ENCODE measurements at regions not wholly inside any gene's neighbourhood (a gene's known extent, or its start where the extent isn't known, plus 50 kb on each side); places are given as distances from the start of the nearest gene placed in this dataset.

- ATAC-seq (ENCODE audit: insufficient read depth, low FRiP score) (no peak), DNase-seq (no peak)
- H3K27me3 ChIP-seq (ENCODE audit: control insufficient read depth in 3 of 3, insufficient read depth in 3 of 3, low read length in 2 of 3): no peaks in the 10 kb centered on the region
- TF ChIP-seq, protein P1, sequence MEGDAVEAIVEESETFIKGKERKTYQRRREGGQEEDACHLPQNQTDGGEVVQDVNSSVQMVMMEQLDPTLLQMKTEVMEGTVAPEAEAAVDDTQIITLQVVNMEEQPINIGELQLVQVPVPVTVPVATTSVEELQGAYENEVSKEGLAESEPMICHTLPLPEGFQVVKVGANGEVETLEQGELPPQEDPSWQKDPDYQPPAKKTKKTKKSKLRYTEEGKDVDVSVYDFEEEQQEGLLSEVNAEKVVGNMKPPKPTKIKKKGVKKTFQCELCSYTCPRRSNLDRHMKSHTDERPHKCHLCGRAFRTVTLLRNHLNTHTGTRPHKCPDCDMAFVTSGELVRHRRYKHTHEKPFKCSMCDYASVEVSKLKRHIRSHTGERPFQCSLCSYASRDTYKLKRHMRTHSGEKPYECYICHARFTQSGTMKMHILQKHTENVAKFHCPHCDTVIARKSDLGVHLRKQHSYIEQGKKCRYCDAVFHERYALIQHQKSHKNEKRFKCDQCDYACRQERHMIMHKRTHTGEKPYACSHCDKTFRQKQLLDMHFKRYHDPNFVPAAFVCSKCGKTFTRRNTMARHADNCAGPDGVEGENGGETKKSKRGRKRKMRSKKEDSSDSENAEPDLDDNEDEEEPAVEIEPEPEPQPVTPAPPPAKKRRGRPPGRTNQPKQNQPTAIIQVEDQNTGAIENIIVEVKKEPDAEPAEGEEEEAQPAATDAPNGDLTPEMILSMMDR (IDR thresholded peaks at IDR 0.05; ENCODE audit: control extremely low read depth, extremely low read depth): no peak
- H3K4me3 ChIP-seq: no peak overlapping the region
- 87 to 92% methylated on average over 3 of the region's 3 CpGs for WGBS, 2 donors
- no peak overlapping the region for H3K27ac ChIP-seq (ENCODE audit: low read depth in 1 of 2, low read length in 1 of 2)
- no peaks in the 10 kb centered on the region for H3K36me3 ChIP-seq (ENCODE audit: control insufficient read depth in 4 of 4, insufficient read depth in 4 of 4, low read length in 4 of 4)
- no peak overlapping the region for H3K9ac ChIP-seq (ENCODE audit: insufficient read depth in 1 of 2, low read length in 2 of 2)
- H3K9me3 ChIP-seq (ENCODE audit: control insufficient read depth in 4 of 4, insufficient read depth in 3 of 4, low read length in 3 of 4): no peaks in the 10 kb centered on the region
- no peaks in the 10 kb centered on the region for H3K4me1 ChIP-seq (ENCODE audit: control insufficient read depth in 5 of 5, insufficient read depth in 5 of 5, low read length in 5 of 5)
Measured at GRCh38 chr12:67784831-67785230, 136.3 kb downstream of the DYRK2 start.

- H3K4me1 ChIP-seq (ENCODE audit: control insufficient read depth in 5 of 5, insufficient read depth in 5 of 5, low read length in 5 of 5): no peaks in the 10 kb centered on the region
- H3K36me3 ChIP-seq (ENCODE audit: control insufficient read depth in 4 of 4, insufficient read depth in 4 of 4, low read length in 4 of 4): no peaks in the 10 kb centered on the region
- no peak overlapping the region for H3K9ac ChIP-seq (ENCODE audit: insufficient read depth in 1 of 2, low read length in 2 of 2)
- H3K9me3 ChIP-seq (ENCODE audit: control insufficient read depth in 4 of 4, insufficient read depth in 3 of 4, low read length in 3 of 4): no peaks in the 10 kb centered on the region
- TF ChIP-seq, protein P1 (IDR thresholded peaks at IDR 0.05; ENCODE audit: control extremely low read depth, extremely low read depth): no peak
- H3K4me3 ChIP-seq: no peak overlapping the region
- ATAC-seq (ENCODE audit: insufficient read depth, low FRiP score) (no peak), DNase-seq (no peak)
- no peak overlapping the region for H3K27ac ChIP-seq (ENCODE audit: low read depth in 1 of 2, low read length in 1 of 2)
- H3K27me3 ChIP-seq (ENCODE audit: control insufficient read depth in 3 of 3, insufficient read depth in 3 of 3, low read length in 2 of 3): no peaks in the 10 kb centered on the region
- 84 to 87% methylated on average over 3 of the region's 3 CpGs for WGBS, 2 donors
Measured at GRCh38 chr12:67786086-67786485, 137.5 kb downstream of the DYRK2 start.

GRCh38 chr12:67788118-67788517 lies 139.6 kb downstream of the DYRK2 start:
- H3K9me3 ChIP-seq (ENCODE audit: control insufficient read depth in 4 of 4, insufficient read depth in 3 of 4, low read length in 3 of 4): peaks cover 0 to 4% (median 0%) of the 10 kb centered on the region in 4 donors
- 74 to 78% methylated on average over 5 of the region's 5 CpGs for WGBS, 2 donors
- ATAC-seq (ENCODE audit: insufficient read depth, low FRiP score) (no peak), DNase-seq (no peak)
- H3K4me3 ChIP-seq: no peak overlapping the region
- H3K27me3 ChIP-seq (ENCODE audit: control insufficient read depth in 3 of 3, insufficient read depth in 3 of 3, low read length in 2 of 3): no peaks in the 10 kb centered on the region
- TF ChIP-seq, protein P1 (IDR thresholded peaks at IDR 0.05; ENCODE audit: control extremely low read depth, extremely low read depth): no peak
- no peaks in the 10 kb centered on the region for H3K36me3 ChIP-seq (ENCODE audit: control insufficient read depth in 4 of 4, insufficient read depth in 4 of 4, low read length in 4 of 4)
- H3K9ac ChIP-seq (ENCODE audit: insufficient read depth in 1 of 2, low read length in 2 of 2): no peak overlapping the region
- H3K4me1 ChIP-seq (ENCODE audit: control insufficient read depth in 5 of 5, insufficient read depth in 5 of 5, low read length in 5 of 5): peaks cover 0 to 2% (median 0%) of the 10 kb centered on the region in 5 donors
- H3K27ac ChIP-seq (ENCODE audit: low read depth in 1 of 2, low read length in 1 of 2): no peak overlapping the region

DNA sequence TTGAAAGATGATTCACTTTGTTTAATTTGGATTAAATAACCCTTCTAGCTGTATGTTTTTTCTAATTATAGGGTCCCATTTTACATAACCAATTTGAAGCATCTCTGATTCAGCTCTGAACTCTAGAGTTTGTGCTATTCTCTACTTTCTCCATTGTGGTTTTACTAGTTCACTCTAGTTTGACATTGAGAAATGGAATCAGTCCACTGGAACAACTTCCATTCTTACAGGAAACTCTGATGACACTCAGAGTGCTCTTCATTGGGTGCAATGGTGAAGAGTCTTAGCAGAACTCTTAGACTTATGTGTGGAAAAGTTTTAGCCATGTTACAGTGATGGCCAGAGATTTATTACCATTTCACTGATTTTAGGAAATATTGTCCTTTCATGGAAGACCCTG lies 140.7 kb downstream of the DYRK2 start:
- DNase-seq (no peak), ATAC-seq (ENCODE audit: insufficient read depth, low FRiP score) (no peak)
- Histone ChIP-seq H3K4me1 (ENCODE audit: control insufficient read depth in 5 of 5, insufficient read depth in 5 of 5, low read length in 5 of 5) (peaks cover 0 to 4% (median 2%) of the 10 kb centered on the region in 5 donors), H3K27me3 (ENCODE audit: control insufficient read depth in 3 of 3, insufficient read depth in 3 of 3, low read length in 2 of 3) (no peaks in the 10 kb centered on the region), H3K9ac (ENCODE audit: insufficient read depth in 1 of 2, low read length in 2 of 2) (no peak overlapping the region), H3K36me3 (ENCODE audit: control insufficient read depth in 4 of 4, insufficient read depth in 4 of 4, low read length in 4 of 4) (no peaks in the 10 kb centered on the region), H3K9me3 (ENCODE audit: control insufficient read depth in 4 of 4, insufficient read depth in 3 of 4, low read length in 3 of 4) (peaks cover 0 to 4% (median 0%) of the 10 kb centered on the region in 4 donors), H3K4me3 (no peak overlapping the region), H3K27ac (ENCODE audit: low read depth in 1 of 2, low read length in 1 of 2) (no peak overlapping the region)
- TF ChIP-seq, protein P1 (IDR thresholded peaks at IDR 0.05; ENCODE audit: control extremely low read depth, extremely low read depth): no peak
